ENCODE measurements at regions not wholly inside any gene's neighbourhood (a gene's known extent, or its start where the extent isn't known, plus 50 kb on each side); places are given as distances from the start of the nearest gene placed in this dataset.
A peak's percentile ranks its signal among the peaks of the same experiment; 100 is the strongest.

DNA sequence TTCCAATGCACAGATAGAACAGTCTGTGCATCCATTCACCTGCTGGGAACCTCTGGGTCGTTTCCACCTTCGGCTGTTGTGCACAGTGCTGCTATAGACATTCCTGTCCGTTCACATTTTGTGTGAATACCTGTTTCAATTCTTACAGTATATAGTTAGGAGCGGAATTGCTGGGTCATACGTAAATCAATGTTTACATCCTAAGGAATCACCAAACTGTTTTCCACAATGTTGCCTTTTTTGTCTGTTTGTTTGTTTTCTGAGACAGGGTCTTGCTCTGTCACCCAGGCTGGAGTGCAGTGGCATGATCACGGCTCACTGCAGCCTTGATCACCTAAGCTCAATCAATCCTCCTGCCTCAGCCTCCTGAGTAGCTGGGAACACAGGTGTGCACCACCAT is 158.3 kb downstream of the CRYBB2 start:
- H3K4me3 ChIP-seq (ENCODE audit: low read depth, low read length), result no peak overlapping the region
- TF ChIP-seq, protein P1, sequence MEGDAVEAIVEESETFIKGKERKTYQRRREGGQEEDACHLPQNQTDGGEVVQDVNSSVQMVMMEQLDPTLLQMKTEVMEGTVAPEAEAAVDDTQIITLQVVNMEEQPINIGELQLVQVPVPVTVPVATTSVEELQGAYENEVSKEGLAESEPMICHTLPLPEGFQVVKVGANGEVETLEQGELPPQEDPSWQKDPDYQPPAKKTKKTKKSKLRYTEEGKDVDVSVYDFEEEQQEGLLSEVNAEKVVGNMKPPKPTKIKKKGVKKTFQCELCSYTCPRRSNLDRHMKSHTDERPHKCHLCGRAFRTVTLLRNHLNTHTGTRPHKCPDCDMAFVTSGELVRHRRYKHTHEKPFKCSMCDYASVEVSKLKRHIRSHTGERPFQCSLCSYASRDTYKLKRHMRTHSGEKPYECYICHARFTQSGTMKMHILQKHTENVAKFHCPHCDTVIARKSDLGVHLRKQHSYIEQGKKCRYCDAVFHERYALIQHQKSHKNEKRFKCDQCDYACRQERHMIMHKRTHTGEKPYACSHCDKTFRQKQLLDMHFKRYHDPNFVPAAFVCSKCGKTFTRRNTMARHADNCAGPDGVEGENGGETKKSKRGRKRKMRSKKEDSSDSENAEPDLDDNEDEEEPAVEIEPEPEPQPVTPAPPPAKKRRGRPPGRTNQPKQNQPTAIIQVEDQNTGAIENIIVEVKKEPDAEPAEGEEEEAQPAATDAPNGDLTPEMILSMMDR (IDR thresholded peaks at IDR 0.05; ENCODE audit: insufficient read depth, low read length, poor library complexity, severe bottlenecking), result no peak
- DNase-seq (ENCODE audit: low read depth), result no peak
- H3K27me3 ChIP-seq (ENCODE audit: control insufficient read depth, insufficient read depth, low read length), result no peaks in the 10 kb centered on the region
- peaks cover 2% of the 10 kb centered on the region for H3K36me3 ChIP-seq (ENCODE audit: control insufficient read depth, insufficient read depth, low read length)

DNA sequence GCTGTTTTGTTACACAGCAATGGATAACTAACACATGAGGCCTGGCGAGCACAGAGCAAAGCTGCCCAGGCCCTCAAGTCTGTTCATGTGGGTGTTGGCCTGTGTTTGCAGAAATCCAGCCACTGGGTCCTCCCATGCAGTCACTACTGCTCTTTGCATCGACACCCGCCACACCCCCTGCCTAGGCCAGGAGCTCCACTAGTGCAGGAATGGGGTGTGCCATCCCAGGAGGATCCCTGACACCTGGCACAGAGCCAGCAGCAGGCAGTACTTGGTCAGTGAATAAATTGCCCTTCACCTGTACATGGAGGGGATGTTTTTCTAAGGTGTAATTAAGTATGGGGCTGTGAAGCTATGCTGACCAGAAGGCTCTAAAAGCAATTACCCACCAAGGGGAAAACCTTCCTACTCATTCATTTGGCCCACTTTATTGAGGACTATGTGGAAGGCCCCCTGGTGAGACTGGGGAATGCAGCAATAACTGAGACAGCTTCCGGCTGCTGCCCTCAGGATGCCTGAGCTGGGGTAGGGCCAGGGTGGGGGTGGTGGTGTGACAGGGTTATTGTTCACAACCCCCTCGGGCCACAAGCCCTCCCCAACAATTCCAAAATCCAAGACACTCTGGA is 160.8 kb downstream of the CRYBB2 start:
- Histone ChIP-seq H3K27me3 (ENCODE audit: control insufficient read depth, insufficient read depth, low read length) (no peaks in the 10 kb centered on the region), H3K4me3 (ENCODE audit: low read depth, low read length) (no peak overlapping the region), H3K36me3 (ENCODE audit: control insufficient read depth, insufficient read depth, low read length) (peaks cover 2% of the 10 kb centered on the region)
- no peak for DNase-seq (ENCODE audit: low read depth)
- TF ChIP-seq, protein P1 (IDR thresholded peaks at IDR 0.05; ENCODE audit: insufficient read depth, low read length, poor library complexity, severe bottlenecking), result no peak

DNA sequence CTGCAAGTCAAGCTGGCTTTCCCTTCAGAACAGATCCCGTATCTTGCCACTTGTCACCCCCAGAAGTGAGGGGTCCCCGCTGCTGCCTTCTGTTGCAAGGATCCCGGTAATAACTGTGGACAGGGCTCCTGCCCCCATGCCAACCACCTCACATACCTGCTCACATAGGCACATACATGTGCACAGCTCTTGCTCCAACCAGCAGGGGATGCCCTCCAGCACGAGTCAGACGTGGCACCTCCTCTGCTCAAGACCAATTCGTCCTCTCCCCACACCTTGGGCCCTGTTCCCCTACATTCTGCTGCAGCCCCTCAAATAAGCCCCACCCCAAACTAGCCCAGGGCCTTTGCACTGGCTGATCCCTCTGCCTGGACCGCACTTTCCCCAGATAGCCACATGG is 163.3 kb downstream of the CRYBB2 start:
- Histone ChIP-seq H3K27me3 (ENCODE audit: control insufficient read depth, insufficient read depth, low read length) (no peaks in the 10 kb centered on the region), H3K36me3 (ENCODE audit: control insufficient read depth, insufficient read depth, low read length) (peaks cover 2% of the 10 kb centered on the region), H3K4me3 (ENCODE audit: low read depth, low read length) (no peak overlapping the region)
- DNase-seq (ENCODE audit: low read depth), result no peak
- TF ChIP-seq, protein P1 (IDR thresholded peaks at IDR 0.05; ENCODE audit: insufficient read depth, low read length, poor library complexity, severe bottlenecking), result peak; percentile 46

DNA sequence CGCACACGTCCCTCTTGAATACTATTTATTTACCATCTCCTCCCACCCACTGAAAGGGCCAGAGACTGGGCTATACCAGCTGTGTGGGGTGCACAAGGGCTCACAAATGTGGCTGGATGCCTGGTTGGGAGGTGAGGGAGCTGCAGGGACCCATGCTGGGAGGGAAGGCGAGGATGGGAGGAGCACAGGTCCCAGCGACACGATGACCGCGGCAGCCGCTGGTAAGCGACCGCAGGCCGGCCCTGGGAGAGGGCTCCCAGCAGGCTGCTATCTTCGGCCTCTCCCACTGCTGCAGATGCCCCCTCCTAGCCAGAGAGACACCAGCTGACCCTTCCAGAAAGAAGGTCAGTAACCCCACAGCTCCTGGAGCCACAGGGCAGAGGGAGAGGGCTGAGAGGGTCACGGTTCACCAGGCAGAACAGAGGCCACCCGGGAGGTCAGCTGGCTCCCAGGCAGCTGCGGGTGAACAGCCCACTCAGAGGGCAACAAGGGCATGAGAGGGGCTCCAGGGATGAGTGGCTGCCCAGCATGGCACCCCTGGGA is 163.9 kb downstream of the CRYBB2 start:
- Histone ChIP-seq H3K27me3 (ENCODE audit: control insufficient read depth, insufficient read depth, low read length) (no peaks in the 10 kb centered on the region), H3K4me3 (ENCODE audit: low read depth, low read length) (no peak overlapping the region), H3K36me3 (ENCODE audit: control insufficient read depth, insufficient read depth, low read length) (peaks cover 1% of the 10 kb centered on the region)
- TF ChIP-seq, protein P1 (IDR thresholded peaks at IDR 0.05; ENCODE audit: insufficient read depth, low read length, poor library complexity, severe bottlenecking), result no peak
- DNase-seq (ENCODE audit: low read depth), result no peak

DNA sequence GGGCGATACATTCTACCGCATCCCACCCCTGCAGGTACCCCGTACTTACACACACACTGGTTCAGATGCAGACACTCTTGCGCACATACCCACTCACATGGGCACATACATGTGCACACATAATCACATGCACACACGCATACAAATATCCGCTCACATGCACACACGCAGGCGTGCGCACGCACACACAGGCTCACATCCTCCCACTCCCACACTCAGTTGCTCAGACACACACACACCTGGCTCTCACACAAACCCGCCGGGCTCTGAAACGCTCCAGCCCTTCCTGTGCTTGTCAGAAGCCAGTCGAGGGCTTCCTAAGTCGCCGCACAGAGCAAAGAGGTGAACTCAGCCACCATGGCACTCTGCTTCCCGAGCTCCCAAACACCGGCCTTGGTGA is 164.5 kb downstream of the CRYBB2 start:
- Histone ChIP-seq H3K4me3 (ENCODE audit: low read depth, low read length) (no peak overlapping the region), H3K27me3 (ENCODE audit: control insufficient read depth, insufficient read depth, low read length) (no peaks in the 10 kb centered on the region), H3K36me3 (ENCODE audit: control insufficient read depth, insufficient read depth, low read length) (peaks cover 1% of the 10 kb centered on the region)
- TF ChIP-seq, protein P1 (IDR thresholded peaks at IDR 0.05; ENCODE audit: insufficient read depth, low read length, poor library complexity, severe bottlenecking), result no peak
- no peak for DNase-seq (ENCODE audit: low read depth)

DNA sequence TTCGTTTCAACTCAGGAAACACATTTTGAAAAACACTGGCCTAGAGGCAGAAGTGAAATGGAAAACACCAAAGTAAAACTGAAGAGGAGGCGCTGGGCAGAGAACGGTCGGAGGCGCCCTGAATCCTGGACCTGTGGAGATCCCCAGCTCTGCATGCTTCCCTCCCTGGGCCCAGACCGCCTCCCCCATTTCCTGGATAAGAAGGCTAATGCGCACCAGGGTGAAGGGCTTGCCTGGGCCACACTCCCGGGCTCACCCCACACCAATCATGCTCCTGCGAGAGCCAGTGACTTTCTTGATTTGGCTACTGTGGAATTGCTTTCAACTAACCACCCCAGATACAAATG is 167.1 kb downstream of the CRYBB2 start:
- H3K36me3 ChIP-seq (ENCODE audit: control insufficient read depth, insufficient read depth, low read length), result no peaks in the 10 kb centered on the region
- DNase-seq (ENCODE audit: low read depth), result no peak
- TF ChIP-seq, protein P1 (IDR thresholded peaks at IDR 0.05; ENCODE audit: insufficient read depth, low read length, poor library complexity, severe bottlenecking), result no peak

More for the DNA sequence above, 167.1 kb downstream of the CRYBB2 start:
- Histone ChIP-seq H3K4me3 (ENCODE audit: low read depth, low read length) (no peak overlapping the region), H3K27me3 (ENCODE audit: control insufficient read depth, insufficient read depth, low read length) (no peaks in the 10 kb centered on the region)

Measured in kidney epithelial cell (primary cell).